K562 (cell line): ENCODE measurements at regions not wholly inside any gene's neighbourhood (a gene's known extent, or its start where the extent isn't known, plus 50 kb on each side); places are given as distances from the start of the nearest gene placed in this dataset.

ENCODE experiments used
- ATF3 ChIP-seq, 2 experiments: fragments of 450-650 bp in 1 of 2; sonication (generic) in 1 of 2; formaldehyde crosslinking in 1 of 2; IDR thresholded peaks in 1 of 2; conservative IDR thresholded peaks in 1 of 2; 2 replicates each; pipeline versions ENCODE4 v1.6.1 to v1.8.1; 2016 to 2023; ENCODE audit warnings: mild to moderate bottlenecking in 2 of 2, moderate library complexity in 2 of 2, inconsistent platforms in 1 of 2, missing genetic modification reagents in 1 of 2
- BCLAF1 ChIP-seq, 2 experiments: fragments of 450-650 bp in 1 of 2; IDR thresholded peaks; 2 replicates each; pipeline ENCODE4 v1.6.1; 2011 to 2017; ENCODE audit warnings: low read depth in 2 of 2, antibody characterized with exemption in 1 of 2, borderline replicate concordance in 1 of 2, low read length in 1 of 2, mild to moderate bottlenecking in 1 of 2, mixed read lengths in 1 of 2; ENCODE audit not compliant: control insufficient read depth in 1 of 2
- E2F3 ChIP-seq: fragments of 250-450 bp; sonication (Bioruptor Pico); IDR thresholded peaks from 2 replicates; pipeline ENCODE4 v1.4.0; 2020; ENCODE audit warnings: mild to moderate bottlenecking
- ILF3 ChIP-seq: fragments of 450-650 bp; IDR thresholded peaks from 2 replicates; pipeline ENCODE4 v1.6.1; 2018; ENCODE audit warnings: antibody characterized with exemption, mild to moderate bottlenecking, moderate library complexity, borderline replicate concordance
- NR2C1 ChIP-seq, 2 experiments: fragments of 450-650 bp; IDR thresholded peaks; 2 replicates each; pipeline ENCODE4 v1.6.1; 2017; ENCODE audit warnings: mild to moderate bottlenecking in 2 of 2, antibody characterized with exemption in 1 of 2, inconsistent platforms in 1 of 2, missing compliant biosample characterization in 1 of 2, missing genetic modification characterization in 1 of 2
- ZNF239 ChIP-seq: fragments of 250-450 bp; sonication (Bioruptor Pico); IDR thresholded peaks from 2 replicates; pipeline ENCODE4 v1.4.0; 2020; ENCODE audit warnings: mild to moderate bottlenecking
- ZNF740 ChIP-seq, 3 experiments: fragments of 200-800 bp in 1 of 3; sonication (Bioruptor generic) in 1 of 3; sonication (generic) in 1 of 3; formaldehyde crosslinking in 1 of 3; IDR thresholded peaks; 2 replicates each; pipeline versions ENCODE4 v1.6.1 to v1.8.0; 2016 to 2022; ENCODE audit warnings: mild to moderate bottlenecking in 2 of 3, missing compliant biosample characterization in 2 of 3, missing genetic modification characterization in 2 of 3, missing genetic modification reagents in 1 of 3
- TF ChIP-seq, protein P1 (sequence below): IDR thresholded peaks from 2 replicates; pipeline ENCODE4 v1.6.1; 2011; ENCODE audit not compliant: insufficient read length; ENCODE audit errors: extremely low read depth

DNA sequence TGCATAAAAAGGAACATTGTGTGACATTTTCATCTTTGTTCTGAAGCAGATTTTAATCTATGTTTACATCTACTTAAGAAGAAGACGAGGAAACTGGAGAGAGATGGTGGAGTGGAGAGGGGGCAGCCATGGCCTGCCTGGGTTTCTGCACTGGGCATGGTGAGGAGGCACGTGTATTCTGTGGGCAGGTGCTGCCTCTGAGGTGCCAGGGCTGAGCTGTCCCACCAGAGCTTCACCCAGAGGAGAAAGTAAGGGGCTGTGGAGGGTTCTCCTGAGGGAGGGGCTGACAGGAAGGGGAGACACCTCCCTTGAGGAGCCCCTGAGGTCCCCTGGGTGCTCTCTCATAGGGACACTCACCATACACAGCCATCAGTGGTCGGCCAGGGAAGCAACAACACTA is 372.4 kb upstream of the OR4E1 start (continued):
- no peak for TF ChIP-seq ZNF740 (CRISPR knock-in tag; IDR thresholded peaks at IDR 0.05)
- no peak for TF ChIP-seq ZNF740 (tag; IDR thresholded peaks at IDR 0.05)
- TF ChIP-seq ZNF239 = no peak
- TF ChIP-seq ATF3 (IDR thresholded peaks at IDR 0.05) = no peak
- TF ChIP-seq ATF3 (CRISPR knock-in tag; conservative IDR thresholded peaks at IDR 0.05) = no peak
- TF ChIP-seq ILF3 = no peak
- TF ChIP-seq NR2C1 (IDR thresholded peaks at IDR 0.05) = no peak
- TF ChIP-seq NR2C1 (tag; IDR thresholded peaks at IDR 0.05) = no peak
- TF ChIP-seq, protein P1, sequence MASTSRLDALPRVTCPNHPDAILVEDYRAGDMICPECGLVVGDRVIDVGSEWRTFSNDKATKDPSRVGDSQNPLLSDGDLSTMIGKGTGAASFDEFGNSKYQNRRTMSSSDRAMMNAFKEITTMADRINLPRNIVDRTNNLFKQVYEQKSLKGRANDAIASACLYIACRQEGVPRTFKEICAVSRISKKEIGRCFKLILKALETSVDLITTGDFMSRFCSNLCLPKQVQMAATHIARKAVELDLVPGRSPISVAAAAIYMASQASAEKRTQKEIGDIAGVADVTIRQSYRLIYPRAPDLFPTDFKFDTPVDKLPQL = no peak
- no peak for TF ChIP-seq E2F3 (CRISPR knock-in tag)
- TF ChIP-seq BCLAF1 (IDR thresholded peaks at IDR 0.05; ENCODE audit: borderline replicate concordance in 1 of 2, control insufficient read depth in 1 of 2, low read depth in 2 of 2, low read length in 1 of 2) = no peak
